K562 (cell line): ENCODE measurements at regions not wholly inside any gene's neighbourhood (a gene's known extent, or its start where the extent isn't known, plus 50 kb on each side); places are given as distances from the start of the nearest gene placed in this dataset.

Experiments
- ATAC-seq: fragments of 200-7000 bp; cut with Tn5 transposase; 3 replicates; pipeline ENCODE4 v1.9.1; 2020; ENCODE audit warnings: moderate library complexity
- BruUV-seq: library from RNA; stranded (reverse); fragments of 400-500 nt; replicated peaks from 2 replicates; lab custom pipeline; 2021; lab: Mats Ljungman, UMichigan
- CTCF ChIA-PET: fragments of 300-600 bp; formaldehyde crosslinking; extraction: SDS; loops from one replicate; lab custom pipeline; 2021; ENCODE audit warnings: low intra/inter-chr PET ratio; lab: Yijun Ruan, JAX
- POLR2A ChIA-PET: fragments of 300-600, 350-650 bp; sonication (Branson Sonifier 250); formaldehyde crosslinking; extraction: SDS; loops from one replicate; lab custom pipeline; 2021; ENCODE audit warnings: antibody characterized with exemption, inconsistent platforms; lab: Yijun Ruan, JAX
- DNase-seq, 4 experiments: peaks; one replicate each; pipeline versions ENCODE4 v3.0.0 to v3.0.0-alpha.2; 2011 to 2018; ENCODE audit warnings: low spot score in 3 of 4, mixed read lengths in 3 of 4; ENCODE audit errors: extremely low read depth in 1 of 4
- FAIRE-seq: peaks from 2 replicates; lab custom pipeline; 2011; peaks lifted over from hg19 to GRCh38; lab: Jason Lieb, UNC
- H2AFZ ChIP-seq: 2 replicates; pipeline ENCODE4 v1.6.0; 2011; ENCODE audit warnings: low read depth, low read length, control low read depth, inconsistent platforms
- H3K27ac ChIP-seq: fragments of 200-600 bp; 3 replicates; pipeline ENCODE4 v1.8.0; 2011; ENCODE audit warnings: low read depth, mild to moderate bottlenecking, control low read depth, inconsistent platforms, low read length, moderate library complexity, mixed read lengths; ENCODE audit errors: extremely low read depth
- H3K27me3 ChIP-seq, 2 experiments: fragments of 300-600 bp in 1 of 2; 2 replicates in 1 of 2; 3 replicates in 1 of 2; pipeline versions ENCODE4 v1.6.0 to v1.8.0; 2011; ENCODE audit warnings: inconsistent platforms in 2 of 2, low read length in 2 of 2, mild to moderate bottlenecking in 1 of 2, mixed read lengths in 1 of 2, moderate library complexity in 1 of 2; ENCODE audit not compliant: control insufficient read depth in 2 of 2, insufficient read depth in 2 of 2
- H3K36me3 ChIP-seq: fragments of 300-600 bp; 3 replicates; pipeline ENCODE4 v1.8.0; 2011; ENCODE audit warnings: mild to moderate bottlenecking, low read length, inconsistent platforms; ENCODE audit not compliant: control insufficient read depth, insufficient read depth
- H3K4me1 ChIP-seq, 2 experiments: fragments of 200-600 bp in 1 of 2; replicated peaks in 1 of 2; 2 replicates in 1 of 2; 3 replicates in 1 of 2; pipeline versions ENCODE4 v1.5.1 to v1.8.0; 2011; ENCODE audit warnings: inconsistent platforms in 2 of 2, low read length in 2 of 2, mild to moderate bottlenecking in 1 of 2, mixed read lengths in 1 of 2, moderate library complexity in 1 of 2; ENCODE audit not compliant: control insufficient read depth in 2 of 2, insufficient read depth in 2 of 2
- H3K4me2 ChIP-seq: 2 replicates; pipeline ENCODE4 v1.6.1; 2011; ENCODE audit warnings: low read length, control low read depth, inconsistent platforms, mixed read lengths; ENCODE audit not compliant: insufficient read depth
- H3K4me3 ChIP-seq: fragments of 200-600 bp; sonication (generic), shearing (Covaris generic); 2 replicates; pipeline ENCODE4 v1.5.1; 2016; ENCODE audit warnings: control low read depth, inconsistent platforms
- H3K79me2 ChIP-seq: fragments of 200-600 bp; 3 replicates; pipeline ENCODE4 v1.8.0; 2011; ENCODE audit warnings: low read length, inconsistent platforms; ENCODE audit not compliant: control insufficient read depth, insufficient read depth
- H3K9ac ChIP-seq, 2 experiments: 2 replicates each; pipeline versions ENCODE4 v1.6.0 to v1.6.1; 2011; ENCODE audit warnings: low read depth in 2 of 2, low read length in 2 of 2, control low read depth in 1 of 2, inconsistent platforms in 1 of 2, mild to moderate bottlenecking in 1 of 2, mixed read lengths in 1 of 2; ENCODE audit not compliant: insufficient read depth in 1 of 2
- H3K9me1 ChIP-seq: one replicate; pipeline ENCODE4 v1.6.0; 2011; ENCODE audit warnings: inconsistent platforms, mild to moderate bottlenecking, low read length, moderate library complexity; ENCODE audit not compliant: control insufficient read depth, insufficient read depth
- H3K9me3 ChIP-seq: replicated peaks from 2 replicates; pipeline ENCODE4 v1.5.1; 2011; ENCODE audit warnings: low read depth, low read length, inconsistent platforms; ENCODE audit not compliant: control insufficient read depth, insufficient read depth
- H4K20me1 ChIP-seq: replicated peaks from 2 replicates; pipeline ENCODE4 v1.6.1; 2011; ENCODE audit warnings: low read length, inconsistent platforms, mixed read lengths; ENCODE audit not compliant: control insufficient read depth, insufficient read depth
- GABPA ChIP-seq: fragments of 200-800 bp; sonication (Bioruptor generic); conservative IDR thresholded peaks from 2 replicates; pipeline ENCODE4 v1.6.1; 2016; ENCODE audit warnings: low read depth, missing genetic modification characterization, missing compliant biosample characterization
- MAX ChIP-seq: sonication (generic); formaldehyde crosslinking; IDR thresholded peaks from 2 replicates; pipeline ENCODE4 v1.9.0; 2022; ENCODE audit warnings: mild to moderate bottlenecking, missing genetic modification reagents
- NR2F6 ChIP-seq: fragments of 450-650 bp; formaldehyde crosslinking; IDR thresholded peaks from 2 replicates; pipeline ENCODE4 v1.4.0; 2020; ENCODE audit warnings: mild to moderate bottlenecking
- ZBTB43 ChIP-seq: sonication (generic); formaldehyde crosslinking; IDR thresholded peaks from 2 replicates; pipeline ENCODE4 v1.8.0; 2023; ENCODE audit warnings: mild to moderate bottlenecking, missing genetic modification reagents
- WGBS: fragments of 100-300 bp; shearing (Covaris generic); methylation state at CpG from one replicate; pipeline ENCODE4 v1.1.6; 2016; ENCODE audit warnings: low coverage, mixed read lengths; ENCODE audit not compliant: insufficient coverage; ENCODE audit errors: missing lambda C conversion rate; 5-methylcytosine and 5-hydroxymethylcytosine counted together
- in situ Hi-C: fragments of 300-500 bp; cut with MboI; formaldehyde crosslinking; loops from 4 replicates; pipeline ENCODE4 v1.15.0; 2018; ENCODE audit warnings: inconsistent platforms, mixed read lengths
- intact Hi-C: fragments of 100-400 bp; cut with micrococcal nuclease; formaldehyde crosslinking; loops from 2 replicates; pipeline ENCODE4 v1.14.2; 2022

- no peak for DNase-seq
- H3K4me3 ChIP-seq, result no peak overlapping the region
Observed at GRCh38 chr4:14168919-14169318, 541.4 kb upstream of the BOD1L1 start.

More at GRCh38 chr4:14168919-14169318, 541.4 kb upstream of the BOD1L1 start:
- WGBS, result 2% methylated on average over 5 of the region's 5 CpGs
- no peaks in the 10 kb centered on the region for H4K20me1 ChIP-seq
- ChIA-PET CTCF (no interaction called here), POLR2A (no interaction called here)
- H3K4me1 ChIP-seq, result no peaks in the 10 kb centered on the region
- no peak overlapping the region for H2AFZ ChIP-seq
- intact Hi-C loops (no loop called here), in situ Hi-C loops (no loop called here)
- H3K27me3 ChIP-seq, result no peaks in the 10 kb centered on the region
- no peak overlapping the region for H3K9ac ChIP-seq
- H3K79me2 ChIP-seq, result no peaks in the 10 kb centered on the region
- ATAC-seq (no peak), FAIRE-seq (no peak)
- H3K36me3 ChIP-seq, result no peaks in the 10 kb centered on the region
- no peaks in the 10 kb centered on the region for H3K9me1 ChIP-seq
- no peak for TF ChIP-seq MAX (CRISPR knock-in tag)
- no peak for TF ChIP-seq ZBTB43 (CRISPR knock-in tag)
- TF ChIP-seq NR2F6 (CRISPR knock-in tag), result no peak
- no peak for TF ChIP-seq GABPA
- no TSS peak for BruUV-seq
- no peak overlapping the region for H3K27ac ChIP-seq
- no peak overlapping the region for H3K4me2 ChIP-seq
- H3K9me3 ChIP-seq, result no peaks in the 10 kb centered on the region
